Mononuclear cell (primary cell): ENCODE measurements at regions not wholly inside any gene's neighbourhood (a gene's known extent, or its start where the extent isn't known, plus 50 kb on each side); places are given as distances from the start of the nearest gene placed in this dataset.

Experiments used
- H3K27me3 ChIP-seq: 2 replicates; pipeline ENCODE4 v1.6.0; 2011; ENCODE audit warnings: low read length, control low read depth; ENCODE audit not compliant: insufficient read depth
- H3K4me1 ChIP-seq: 2 replicates; pipeline ENCODE4 v1.5.1; 2011; ENCODE audit warnings: mild to moderate bottlenecking, low read length, control low read depth; ENCODE audit not compliant: insufficient read depth
- H3K4me3 ChIP-seq: 2 replicates; pipeline ENCODE4 v1.5.1; 2011; ENCODE audit warnings: mild to moderate bottlenecking, low read length, moderate library complexity
- H3K9me3 ChIP-seq: 2 replicates; pipeline ENCODE4 v1.5.1; 2011; ENCODE audit warnings: low read depth, mild to moderate bottlenecking, control low read depth, low read length

DNA sequence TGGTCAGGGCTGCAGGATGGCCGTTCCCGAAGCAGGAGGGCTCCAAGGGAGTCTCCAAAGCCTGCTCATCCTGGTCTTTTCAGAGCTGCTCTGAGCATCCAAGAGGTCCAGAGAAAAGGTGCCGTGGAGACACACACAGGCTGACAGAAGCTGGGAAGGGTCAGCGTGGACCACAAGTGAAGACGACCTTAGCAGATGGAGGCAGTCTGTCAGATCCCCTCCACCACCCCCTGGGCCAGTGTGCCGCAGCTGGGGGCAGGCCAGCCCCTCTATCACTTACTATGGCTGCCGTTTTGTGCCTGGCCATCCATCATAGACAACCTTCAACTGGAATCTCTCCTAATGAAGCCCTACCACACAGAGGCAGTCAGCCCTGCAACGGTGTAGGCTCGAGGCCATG lies 335.1 kb upstream of the RGMA start:
- Histone ChIP-seq H3K4me3 (no peak overlapping the region), H3K9me3 (no peaks in the 10 kb centered on the region), H3K4me1 (no peaks in the 10 kb centered on the region), H3K27me3 (no peaks in the 10 kb centered on the region)

DNA sequence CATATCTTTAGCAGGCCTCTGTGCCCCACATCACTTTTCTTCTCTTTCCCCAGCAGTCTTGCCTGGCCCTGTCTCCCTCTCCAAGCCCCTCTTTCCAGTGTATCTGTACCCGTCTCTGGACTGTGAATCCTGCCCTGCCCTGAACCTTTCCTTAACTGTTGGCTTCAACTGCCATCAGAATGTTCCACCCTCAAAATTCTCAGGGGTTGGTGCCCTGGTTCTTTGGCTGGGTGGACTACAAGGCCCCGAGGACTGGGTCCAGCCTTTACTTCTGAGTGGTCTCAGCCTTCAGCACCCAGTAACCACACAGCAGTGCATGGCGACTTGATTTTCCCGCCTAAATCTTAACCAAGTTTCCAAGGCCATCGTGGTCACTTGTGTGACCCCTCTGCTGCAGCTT lies 333.5 kb upstream of the RGMA start:
- Histone ChIP-seq H3K4me3 (no peak overlapping the region), H3K27me3 (no peaks in the 10 kb centered on the region)

DNA sequence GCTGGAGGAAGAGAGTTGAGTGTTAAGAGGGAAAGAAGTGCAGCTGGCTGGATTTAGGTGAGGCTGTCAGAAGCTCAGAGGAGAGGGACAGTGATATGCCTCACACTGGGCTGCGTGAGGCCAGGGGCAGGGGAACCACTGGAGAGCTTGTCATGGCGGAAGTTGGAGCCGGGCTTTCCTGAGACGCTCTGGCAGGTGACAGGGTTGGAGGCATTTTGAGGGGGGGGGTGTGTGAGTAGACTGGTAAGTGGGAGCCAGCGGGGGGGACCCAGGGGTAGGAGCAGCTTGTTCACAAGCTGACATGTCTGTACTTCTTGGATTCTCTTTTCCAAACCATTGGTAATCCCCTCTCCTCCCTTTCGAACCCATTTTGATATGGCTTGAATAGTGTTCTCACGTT lies 331.5 kb upstream of the RGMA start:
- Histone ChIP-seq H3K27me3 (no peaks in the 10 kb centered on the region), H3K9me3 (no peaks in the 10 kb centered on the region), H3K4me3 (no peak overlapping the region), H3K4me1 (no peaks in the 10 kb centered on the region)

More for the DNA sequence above, 333.5 kb upstream of the RGMA start:
- Histone ChIP-seq H3K9me3 (no peaks in the 10 kb centered on the region), H3K4me1 (no peaks in the 10 kb centered on the region)

DNA sequence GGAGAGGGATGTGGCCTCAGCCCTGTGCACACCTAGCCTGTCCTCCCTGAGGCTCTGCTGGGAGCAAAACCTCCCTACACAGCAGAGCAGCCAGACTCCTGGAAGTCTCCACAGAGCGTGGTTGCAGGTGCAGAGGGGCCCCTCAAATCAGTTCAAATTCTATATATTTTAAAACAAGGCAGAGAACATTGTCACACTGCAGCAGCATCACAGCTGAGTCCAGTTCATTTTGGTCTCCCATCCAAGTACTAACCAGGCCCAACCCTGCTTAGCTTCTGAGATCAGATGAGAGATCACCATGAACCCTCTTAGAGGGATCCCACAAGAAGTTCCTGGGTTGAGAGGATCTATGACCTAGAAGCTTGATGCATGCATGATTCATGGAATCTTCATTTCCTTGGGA lies 331.0 kb upstream of the RGMA start:
- Histone ChIP-seq H3K9me3 (no peaks in the 10 kb centered on the region), H3K4me3 (no peak overlapping the region), H3K27me3 (no peaks in the 10 kb centered on the region)

DNA sequence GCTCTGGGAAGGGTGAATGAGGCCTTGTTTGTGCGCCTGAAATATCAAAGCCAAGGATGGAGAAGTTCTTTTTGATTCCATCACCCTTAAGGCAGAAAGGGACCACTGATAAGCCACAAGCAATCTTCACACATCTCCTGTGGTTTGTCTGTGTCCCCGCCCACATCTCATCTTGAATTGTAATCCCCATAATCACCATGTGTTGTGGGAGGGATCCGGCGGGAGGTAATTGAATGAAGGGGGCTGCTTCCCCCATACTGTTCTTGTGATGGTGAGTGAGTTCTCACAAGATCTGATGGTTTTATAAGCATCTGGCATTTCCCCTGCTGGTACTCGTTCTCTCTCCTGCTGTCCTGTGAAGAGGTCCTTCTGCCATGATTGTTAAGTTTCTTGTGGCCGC lies 329.6 kb upstream of the RGMA start:
- Histone ChIP-seq H3K9me3 (no peaks in the 10 kb centered on the region), H3K4me3 (no peak overlapping the region), H3K27me3 (no peaks in the 10 kb centered on the region), H3K4me1 (no peaks in the 10 kb centered on the region)

More for the DNA sequence above, 331.0 kb upstream of the RGMA start:
- H3K4me1 ChIP-seq = no peaks in the 10 kb centered on the region

DNA sequence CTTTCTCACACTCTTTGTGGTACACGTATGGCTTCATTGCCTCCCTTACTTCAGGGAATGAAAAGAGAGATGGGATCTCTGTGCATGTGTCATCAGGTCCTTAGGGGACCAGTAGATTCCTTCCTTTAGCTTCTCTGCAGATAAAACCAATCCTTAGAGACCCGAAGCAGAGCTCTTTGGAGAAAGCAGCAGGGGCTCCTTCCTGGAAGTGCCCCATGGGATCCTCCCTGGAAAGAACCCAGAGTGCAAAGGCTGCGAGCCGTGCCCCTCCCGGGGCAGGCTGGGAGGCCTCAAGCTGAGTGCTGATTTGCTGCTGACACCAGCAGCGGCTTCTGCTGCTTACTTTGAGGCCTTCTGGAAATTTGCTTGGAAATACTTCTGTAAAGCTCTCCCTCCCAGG lies 328.6 kb upstream of the RGMA start:
- Histone ChIP-seq H3K4me1 (no peaks in the 10 kb centered on the region), H3K4me3 (no peak overlapping the region), H3K27me3 (no peaks in the 10 kb centered on the region), H3K9me3 (no peaks in the 10 kb centered on the region)

DNA sequence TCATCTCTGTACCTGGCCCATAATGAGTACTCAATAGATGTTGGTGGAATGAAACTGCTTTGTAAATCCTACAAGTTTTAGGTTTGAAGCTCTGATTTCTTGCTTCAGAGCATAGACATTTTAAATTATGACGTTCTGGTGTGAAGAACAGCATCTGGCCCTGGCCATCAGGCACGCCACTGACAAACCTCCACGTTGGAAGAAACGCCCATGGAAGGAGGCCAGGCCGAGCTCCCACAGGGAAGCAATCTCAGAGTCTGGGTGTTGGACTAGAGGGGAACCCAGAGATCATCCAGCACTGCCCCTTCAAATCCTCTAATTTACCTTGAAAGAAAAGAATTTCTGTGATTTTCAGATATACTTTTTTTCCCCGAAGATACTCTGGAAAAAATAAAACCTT lies 328.1 kb upstream of the RGMA start:
- Histone ChIP-seq H3K9me3 (no peaks in the 10 kb centered on the region), H3K4me1 (no peaks in the 10 kb centered on the region), H3K4me3 (no peak overlapping the region), H3K27me3 (no peaks in the 10 kb centered on the region)

DNA sequence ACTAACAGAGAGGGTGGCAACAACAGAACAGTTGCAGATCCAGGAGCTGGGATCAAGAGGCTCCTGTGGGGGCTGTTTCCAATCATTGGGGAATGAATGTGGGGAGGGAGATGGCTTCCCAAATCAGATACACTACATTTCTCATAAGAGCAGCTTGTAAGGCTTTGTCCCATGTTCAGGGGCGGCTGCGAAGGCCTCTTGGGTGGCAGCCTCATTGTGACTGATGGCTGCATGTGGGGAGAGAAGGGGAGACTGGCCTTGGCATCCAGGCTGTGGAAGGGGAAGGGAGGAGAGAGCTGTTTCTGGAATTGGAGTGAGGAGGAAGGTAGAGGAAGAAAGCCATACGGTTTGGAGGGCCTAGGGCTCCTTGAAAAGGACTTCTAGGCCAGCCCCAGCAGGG lies 326.6 kb upstream of the RGMA start:
- Histone ChIP-seq H3K4me3 (no peak overlapping the region), H3K27me3 (no peaks in the 10 kb centered on the region), H3K4me1 (no peaks in the 10 kb centered on the region), H3K9me3 (no peaks in the 10 kb centered on the region)

DNA sequence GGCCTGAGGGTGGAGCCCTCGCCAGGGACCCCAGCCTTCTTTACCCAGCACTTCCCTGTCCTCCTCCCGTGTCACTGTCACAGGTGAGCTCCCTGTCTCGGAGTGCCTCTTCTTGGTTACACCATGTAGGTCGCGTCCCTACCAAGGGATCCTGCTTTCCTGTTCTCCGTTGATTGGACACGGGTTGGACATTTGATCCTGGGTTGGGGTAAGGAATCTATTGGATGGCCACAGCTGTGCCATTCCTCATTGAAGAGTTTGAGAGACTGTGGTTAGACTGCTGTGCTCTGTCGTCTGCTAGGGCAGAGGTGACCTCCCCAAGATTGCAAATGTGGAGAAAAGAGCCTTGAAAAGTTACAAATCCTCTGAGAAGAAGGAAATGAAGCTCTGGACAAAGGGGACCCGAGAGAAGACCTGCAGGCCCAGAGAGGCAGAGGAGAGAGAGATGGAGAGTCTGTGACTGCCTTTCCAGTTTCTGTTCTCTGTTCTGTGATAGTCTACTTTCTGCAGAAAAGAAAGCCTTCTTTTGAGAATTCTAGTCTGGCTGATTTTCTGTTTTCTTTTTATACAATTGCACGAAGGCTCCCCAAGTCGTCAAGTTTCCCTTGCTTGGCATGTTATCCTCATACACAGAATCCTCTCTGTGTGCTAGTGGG lies 325.7 kb upstream of the RGMA start:
- Histone ChIP-seq H3K27me3 (no peaks in the 10 kb centered on the region), H3K9me3 (no peaks in the 10 kb centered on the region), H3K4me3 (no peak overlapping the region), H3K4me1 (no peaks in the 10 kb centered on the region)

DNA sequence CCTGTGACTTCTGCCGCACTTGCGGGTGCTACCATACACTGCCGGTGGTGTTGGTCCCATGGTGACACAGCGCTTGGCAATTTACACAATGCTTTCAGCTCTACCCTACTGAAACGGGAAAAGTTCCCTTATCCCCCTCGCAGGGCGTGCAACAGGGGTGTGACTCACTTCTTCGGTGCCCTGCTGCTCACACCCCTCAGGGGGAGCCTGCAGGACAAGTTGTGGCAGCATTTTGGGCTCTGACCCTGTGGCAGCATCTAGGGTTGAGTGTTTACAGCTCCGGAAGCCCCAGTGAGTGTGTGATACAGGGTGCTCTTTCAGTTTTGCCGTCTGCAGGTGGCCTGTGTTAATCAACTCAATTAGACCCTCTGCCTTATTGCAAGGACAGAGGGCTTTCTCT lies 324.7 kb upstream of the RGMA start:
- H3K9me3 ChIP-seq = no peaks in the 10 kb centered on the region
- H3K4me3 ChIP-seq = no peak overlapping the region
- no peaks in the 10 kb centered on the region for H3K27me3 ChIP-seq
- H3K4me1 ChIP-seq = no peaks in the 10 kb centered on the region

DNA sequence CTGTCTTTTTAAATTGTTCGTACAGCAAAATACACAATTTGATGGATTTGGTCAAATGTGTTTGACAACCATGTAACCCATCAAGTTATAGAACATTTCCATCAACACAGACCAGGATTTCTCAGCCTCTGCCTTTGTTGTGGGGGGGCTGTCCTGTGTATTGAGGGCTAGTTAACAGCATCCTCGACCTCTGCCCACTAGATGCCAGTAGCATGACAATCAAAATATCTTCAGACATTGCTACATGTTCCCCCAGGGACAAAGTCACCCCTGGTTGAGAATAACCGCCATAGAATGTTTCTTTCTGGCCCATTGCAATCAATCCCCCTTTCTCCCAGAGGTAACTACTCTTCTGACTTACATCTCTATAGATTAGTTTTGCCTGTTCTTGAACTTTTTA lies 310.1 kb upstream of the RGMA start:
- H3K27me3 ChIP-seq = no peaks in the 10 kb centered on the region
- no peaks in the 10 kb centered on the region for H3K4me1 ChIP-seq
- no peak overlapping the region for H3K4me3 ChIP-seq
- no peaks in the 10 kb centered on the region for H3K9me3 ChIP-seq

DNA sequence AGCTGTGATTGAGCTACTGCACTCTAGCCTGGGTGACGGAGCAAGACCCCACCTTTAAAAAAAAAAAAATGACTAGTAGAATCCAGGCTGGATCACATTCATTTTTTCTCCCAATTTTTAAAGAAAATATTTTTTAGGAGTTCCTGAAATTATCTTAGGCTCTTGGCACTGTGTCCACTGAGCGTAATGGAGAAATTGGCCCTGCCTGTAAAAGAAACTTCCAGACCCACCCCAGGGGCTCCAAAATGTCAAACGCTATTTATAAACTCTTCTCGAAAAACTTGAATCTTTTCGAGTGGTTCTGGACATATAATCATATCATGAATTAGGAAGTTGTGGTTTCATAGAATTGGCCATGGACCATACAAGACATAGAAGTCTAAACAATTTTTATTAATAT lies 300.2 kb upstream of the RGMA start:
- no peak overlapping the region for H3K4me3 ChIP-seq
- no peaks in the 10 kb centered on the region for H3K9me3 ChIP-seq
- no peaks in the 10 kb centered on the region for H3K27me3 ChIP-seq
- no peaks in the 10 kb centered on the region for H3K4me1 ChIP-seq

DNA sequence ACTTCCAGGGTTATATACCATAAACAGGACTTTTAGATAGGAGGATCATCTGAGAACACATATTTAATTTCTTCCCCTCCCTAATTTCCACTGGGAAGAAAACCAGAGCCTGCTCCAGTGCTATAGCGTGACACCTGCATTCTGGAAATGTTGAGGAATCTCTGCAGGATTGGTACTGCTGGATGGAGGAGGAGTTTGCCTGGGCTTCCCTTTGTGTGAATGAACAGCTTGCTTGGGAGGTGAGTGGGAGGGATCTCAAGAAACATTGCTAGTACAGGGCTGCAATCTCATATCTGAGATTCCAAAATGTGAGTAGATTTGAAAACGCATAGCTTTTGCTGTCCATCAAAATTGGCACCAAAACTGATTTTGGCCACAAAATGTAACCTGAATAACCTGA lies 295.9 kb upstream of the RGMA start:
- Histone ChIP-seq H3K4me3 (no peak overlapping the region), H3K9me3 (no peaks in the 10 kb centered on the region), H3K4me1 (no peaks in the 10 kb centered on the region), H3K27me3 (no peaks in the 10 kb centered on the region)

DNA sequence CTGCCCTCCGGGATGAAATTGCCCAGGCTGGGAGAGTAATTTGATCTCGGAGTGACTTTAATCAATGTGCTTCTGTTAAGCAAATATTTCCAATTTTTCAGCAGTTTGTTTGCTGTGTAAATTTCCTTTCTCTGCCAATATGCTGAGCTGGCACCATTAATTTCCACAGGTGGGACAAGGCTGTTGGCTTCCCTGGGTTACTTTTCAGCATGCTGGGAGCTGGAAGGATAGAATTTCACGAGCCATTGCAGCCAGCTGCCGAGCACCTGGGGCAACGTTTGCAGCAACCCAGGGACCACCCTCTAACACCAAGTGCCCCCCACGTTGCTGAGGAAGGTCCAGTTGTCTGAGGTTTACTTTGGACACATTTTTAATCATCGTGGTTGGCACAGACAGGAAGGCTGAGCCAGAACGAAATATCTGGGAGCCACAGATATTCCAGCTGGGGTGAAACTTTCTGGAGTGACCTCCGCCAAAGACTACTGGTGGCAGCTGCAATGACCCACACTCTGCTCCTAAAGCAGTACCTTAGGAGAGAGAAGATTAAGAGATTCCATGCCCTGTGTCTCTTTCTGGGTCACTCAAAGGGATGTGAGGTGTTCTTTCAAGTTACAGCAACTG lies 293.3 kb upstream of the RGMA start:
- Histone ChIP-seq H3K4me3 (no peak overlapping the region), H3K27me3 (no peaks in the 10 kb centered on the region)

DNA sequence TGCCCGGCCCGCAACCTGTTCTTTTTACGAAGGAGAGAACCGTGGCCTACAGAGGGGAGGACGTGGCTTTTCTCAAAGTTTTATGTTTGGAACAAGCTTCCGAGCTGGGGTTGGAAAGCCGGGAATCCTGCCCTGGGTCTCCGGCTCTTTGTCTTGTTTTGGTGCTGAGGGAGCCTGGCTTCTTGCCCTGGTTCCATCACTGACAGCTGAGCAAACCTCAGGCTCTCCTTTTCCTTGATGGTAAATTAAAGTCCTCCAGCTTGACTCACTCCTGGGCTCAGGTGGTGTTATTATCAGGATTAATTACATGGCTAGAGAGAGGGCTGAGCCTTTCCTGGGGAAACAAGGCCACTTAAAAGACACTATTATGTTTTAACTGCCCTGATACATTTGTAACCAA lies 289.5 kb upstream of the RGMA start:
- Histone ChIP-seq H3K27me3 (no peaks in the 10 kb centered on the region), H3K9me3 (no peaks in the 10 kb centered on the region), H3K4me3 (no peak overlapping the region), H3K4me1 (no peaks in the 10 kb centered on the region)

More for the DNA sequence above, 293.3 kb upstream of the RGMA start:
- Histone ChIP-seq H3K4me1 (no peaks in the 10 kb centered on the region), H3K9me3 (no peaks in the 10 kb centered on the region)

DNA sequence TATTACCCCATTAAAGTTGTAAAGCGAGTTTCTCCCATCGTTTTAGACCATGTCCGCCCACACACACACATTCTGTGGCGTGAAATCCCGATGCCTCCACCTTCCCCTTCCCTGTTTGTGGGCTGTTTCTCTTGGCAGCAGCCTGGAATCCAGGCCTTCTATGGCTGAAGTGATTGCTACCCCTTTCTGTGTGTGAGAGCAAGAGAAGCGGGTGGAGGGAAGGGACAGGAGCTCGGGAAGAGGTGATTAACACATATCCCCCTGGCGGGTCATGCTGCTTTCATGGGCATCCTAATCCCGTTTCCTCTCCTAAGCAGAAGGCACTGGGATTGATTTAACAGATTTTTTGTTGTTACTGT lies 283.8 kb upstream of the RGMA start:
- Histone ChIP-seq H3K4me3 (no peak overlapping the region), H3K27me3 (no peaks in the 10 kb centered on the region), H3K9me3 (no peaks in the 10 kb centered on the region), H3K4me1 (no peaks in the 10 kb centered on the region)
